HCT116 (cell line): ENCODE measurements at regions not wholly inside any gene's neighbourhood (a gene's known extent, or its start where the extent isn't known, plus 50 kb on each side); places are given as distances from the start of the nearest gene placed in this dataset.

Experiments used
- ATAC-seq: fragments of 200-7000 bp; cut with Tn5 transposase; 2 replicates; pipeline ENCODE4 v1.9.1; 2020; ENCODE audit warnings: mild to moderate bottlenecking, moderate library complexity
- BruUV-seq: library from RNA; stranded (reverse); fragments of 400-500 nt; replicated peaks from 2 replicates; lab custom pipeline; 2021; lab: Mats Ljungman, UMichigan
- CTCF ChIA-PET: fragments of 300-600 bp; sonication (Branson Sonifier 250); formaldehyde crosslinking; loops from one replicate; lab custom pipeline; 2021; ENCODE audit warnings: antibody characterized with exemption; lab: Charles Lee
- POLR2A ChIA-PET: fragments of 300-600, 350-600 bp; sonication (Branson Sonifier 250); formaldehyde crosslinking; loops from one replicate; lab custom pipeline; 2021; ENCODE audit warnings: antibody characterized with exemption; lab: Charles Lee
- RAD21 ChIA-PET, 2 experiments: fragments of 300-600 bp; sonication (Branson Sonifier 250); formaldehyde crosslinking; loops; one replicate each; lab custom pipeline; 2023; ENCODE audit warnings: low total read pairs in 2 of 2; ENCODE audit not compliant: uncharacterized antibody in 2 of 2, unreplicated experiment in 2 of 2, low non-redundant PET in 1 of 2; lab: Charles Lee
- DNase-seq: peaks from one replicate; pipeline ENCODE4 v3.0.0-alpha.2; 2010; ENCODE audit warnings: low read depth, low spot score
- H2AFZ ChIP-seq: fragments of 200-600 bp; shearing (Covaris generic), sonication (generic); 2 replicates; pipeline ENCODE4 v1.6.1; 2017; ENCODE audit warnings: low read depth, mixed run types, mixed read lengths, antibody characterized with exemption, low read length; ENCODE audit not compliant: poor library complexity, severe bottlenecking
- H3K27ac ChIP-seq: 2 replicates; pipeline ENCODE4 v1.5.1; 2012; ENCODE audit warnings: low read depth, low read length
- H3K27me3 ChIP-seq: fragments of 200-600 bp; sonication (generic); 2 replicates; pipeline ENCODE4 v1.6.1; 2016; ENCODE audit warnings: mixed run types, low read length, mixed read lengths; ENCODE audit not compliant: insufficient read depth
- H3K36me3 ChIP-seq, 2 experiments: fragments of 200-500 bp in 1 of 2; fragments of 200-600 bp in 1 of 2; sonication (Bioruptor generic) in 1 of 2; sonication (generic) in 1 of 2; 2 replicates each; pipeline versions ENCODE4 v1.5.1 to v1.6.1; 2014 to 2016; ENCODE audit warnings: low read length in 2 of 2, inconsistent platforms in 1 of 2, mixed read lengths in 1 of 2, mixed run types in 1 of 2; ENCODE audit not compliant: insufficient read depth in 2 of 2, control insufficient read depth in 1 of 2
- H3K4me1 ChIP-seq, 2 experiments: fragments of 200-600 bp in 1 of 2; sonication (generic) in 1 of 2; 2 replicates each; pipeline versions ENCODE4 v1.5.1 to v1.6.1; 2012 to 2017; ENCODE audit warnings: low read length in 2 of 2, inconsistent platforms in 1 of 2, mild to moderate bottlenecking in 1 of 2, mixed read lengths in 1 of 2, mixed run types in 1 of 2, moderate library complexity in 1 of 2; ENCODE audit not compliant: insufficient read depth in 2 of 2, control insufficient read depth in 1 of 2
- H3K4me2 ChIP-seq: fragments of 200-600 bp; sonication (generic); 2 replicates; pipeline ENCODE4 v1.6.1; 2017; ENCODE audit warnings: mixed run types, low read length, mixed read lengths
- H3K4me3 ChIP-seq, 2 experiments: fragments of 200-600 bp in 1 of 2; sonication (generic) in 1 of 2; replicated peaks in 1 of 2; 2 replicates each; pipeline ENCODE4 v1.5.1; 2011 to 2016; ENCODE audit warnings: low read length in 2 of 2, control low read depth in 1 of 2, low read depth in 1 of 2, mild to moderate bottlenecking in 1 of 2, mixed read lengths in 1 of 2, mixed run types in 1 of 2
- H3K79me2 ChIP-seq: fragments of 200-600 bp; sonication (generic); 2 replicates; pipeline ENCODE4 v1.6.1; 2017; ENCODE audit warnings: mild to moderate bottlenecking, mixed run types, low read length, moderate library complexity, mixed read lengths; ENCODE audit not compliant: insufficient read depth
- H3K9ac ChIP-seq: fragments of 200-600 bp; sonication (generic); 2 replicates; pipeline ENCODE4 v1.6.1; 2016; ENCODE audit warnings: low read length, mixed read lengths
- H3K9me2 ChIP-seq: fragments of 200-600 bp; sonication (generic), shearing (Covaris generic); 2 replicates; pipeline ENCODE4 v1.6.1; 2017; ENCODE audit warnings: mixed run types, mild to moderate bottlenecking, moderate library complexity; ENCODE audit not compliant: insufficient read depth
- H3K9me3 ChIP-seq, 2 experiments: fragments of 200-500 bp in 1 of 2; fragments of 200-600 bp in 1 of 2; sonication (Bioruptor generic) in 1 of 2; sonication (generic) in 1 of 2; 2 replicates each; pipeline ENCODE4 v1.6.1; 2014 to 2017; ENCODE audit warnings: low read length in 2 of 2, mixed read lengths in 2 of 2, inconsistent platforms in 1 of 2, low read depth in 1 of 2, mild to moderate bottlenecking in 1 of 2, mixed run types in 1 of 2, moderate library complexity in 1 of 2; ENCODE audit not compliant: control insufficient read depth in 1 of 2, insufficient read depth in 1 of 2
- H4K20me1 ChIP-seq: fragments of 200-600 bp; sonication (generic), shearing (Covaris generic); 2 replicates; pipeline ENCODE4 v1.6.1; 2017; ENCODE audit warnings: mixed run types, mild to moderate bottlenecking, moderate library complexity; ENCODE audit not compliant: insufficient read depth
- REST ChIP-seq: IDR thresholded peaks from 2 replicates; pipeline ENCODE4 v1.6.1; 2012; ENCODE audit warnings: low read depth
- ZFX ChIP-seq: fragments of 450-650 bp; IDR thresholded peaks from 2 replicates; pipeline ENCODE4 v1.6.1; 2017
- intact Hi-C: fragments of 100-400 bp; cut with micrococcal nuclease; formaldehyde crosslinking; loops from 2 replicates; pipeline ENCODE4 v1.10.0; 2022

- CTCF ChIA-PET: no interaction called here
These were observed 134.1 kb upstream of the GNAO1 start for GRCh38 chr16:56057151-56057550.

More at GRCh38 chr16:56057151-56057550, 134.1 kb upstream of the GNAO1 start:
- no peak overlapping the region for H3K4me3 ChIP-seq
- BruUV-seq: no TSS peak
- no peaks in the 10 kb centered on the region for H4K20me1 ChIP-seq
- no peak overlapping the region for H3K27ac ChIP-seq
- H3K9me2 ChIP-seq: no peaks in the 10 kb centered on the region
- no peaks in the 10 kb centered on the region for H3K4me1 ChIP-seq
- no peak for TF ChIP-seq REST
- TF ChIP-seq ZFX: no peak
- H2AFZ ChIP-seq: no peak overlapping the region
- H3K27me3 ChIP-seq: peaks cover 51% of the 10 kb centered on the region
- H3K36me3 ChIP-seq: no peaks in the 10 kb centered on the region
- POLR2A ChIA-PET: no interaction called here
- intact Hi-C loops: no loop called here
- ATAC-seq: no peak
- no peak overlapping the region for H3K4me2 ChIP-seq
- no peaks in the 10 kb centered on the region for H3K9me3 ChIP-seq
- H3K79me2 ChIP-seq: no peaks in the 10 kb centered on the region
- no peak overlapping the region for H3K9ac ChIP-seq
- DNase-seq: no peak
- RAD21 ChIA-PET: no interaction called here
